ENCODE measurements at regions not wholly inside any gene's neighbourhood (a gene's known extent, or its start where the extent isn't known, plus 50 kb on each side); places are given as distances from the start of the nearest gene placed in this dataset.

DNA sequence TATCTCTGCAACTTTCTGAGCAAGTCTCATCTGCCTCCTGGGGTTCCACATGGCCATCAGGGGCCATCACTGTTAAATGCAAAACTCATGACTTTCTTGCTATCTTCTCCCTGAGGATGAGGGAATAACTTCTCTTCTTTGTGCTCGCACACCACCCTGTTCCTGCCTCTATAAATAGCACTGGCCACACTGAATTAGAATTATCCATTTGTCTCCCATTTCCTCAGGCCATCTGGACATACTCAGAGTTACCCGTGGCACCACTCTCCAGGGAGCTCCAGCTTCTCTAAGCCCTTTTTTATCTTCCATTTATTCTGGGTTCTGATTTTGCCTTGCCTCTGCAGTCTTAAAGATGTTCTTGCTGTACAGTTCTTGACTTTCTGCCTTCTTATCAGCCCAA lies 72.8 kb upstream of the ECI2 start:
- TF ChIP-seq, protein P1, sequence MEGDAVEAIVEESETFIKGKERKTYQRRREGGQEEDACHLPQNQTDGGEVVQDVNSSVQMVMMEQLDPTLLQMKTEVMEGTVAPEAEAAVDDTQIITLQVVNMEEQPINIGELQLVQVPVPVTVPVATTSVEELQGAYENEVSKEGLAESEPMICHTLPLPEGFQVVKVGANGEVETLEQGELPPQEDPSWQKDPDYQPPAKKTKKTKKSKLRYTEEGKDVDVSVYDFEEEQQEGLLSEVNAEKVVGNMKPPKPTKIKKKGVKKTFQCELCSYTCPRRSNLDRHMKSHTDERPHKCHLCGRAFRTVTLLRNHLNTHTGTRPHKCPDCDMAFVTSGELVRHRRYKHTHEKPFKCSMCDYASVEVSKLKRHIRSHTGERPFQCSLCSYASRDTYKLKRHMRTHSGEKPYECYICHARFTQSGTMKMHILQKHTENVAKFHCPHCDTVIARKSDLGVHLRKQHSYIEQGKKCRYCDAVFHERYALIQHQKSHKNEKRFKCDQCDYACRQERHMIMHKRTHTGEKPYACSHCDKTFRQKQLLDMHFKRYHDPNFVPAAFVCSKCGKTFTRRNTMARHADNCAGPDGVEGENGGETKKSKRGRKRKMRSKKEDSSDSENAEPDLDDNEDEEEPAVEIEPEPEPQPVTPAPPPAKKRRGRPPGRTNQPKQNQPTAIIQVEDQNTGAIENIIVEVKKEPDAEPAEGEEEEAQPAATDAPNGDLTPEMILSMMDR (conservative IDR thresholded peaks at IDR 0.05; ENCODE audit: low read length), result no peak
- no peak for TF ChIP-seq EZH2phosphoT487 (IDR thresholded peaks at IDR 0.05; ENCODE audit: borderline replicate concordance, low read depth, low read length)
